Smooth muscle cell of the brain vasculature (primary cell): ENCODE measurements at regions not wholly inside any gene's neighbourhood (a gene's known extent, or its start where the extent isn't known, plus 50 kb on each side); places are given as distances from the start of the nearest gene placed in this dataset.
"Not testable (repeated sequence)": the region's sequence is repeated elsewhere in the genome, so short reads cannot be mapped to it uniquely, and the experiment has no call there.

Experiments used
- DNase-seq: peaks from one replicate; pipeline ENCODE4 v3.0.0-alpha.2; 2012; ENCODE audit warnings: low read depth, low spot score

DNA sequence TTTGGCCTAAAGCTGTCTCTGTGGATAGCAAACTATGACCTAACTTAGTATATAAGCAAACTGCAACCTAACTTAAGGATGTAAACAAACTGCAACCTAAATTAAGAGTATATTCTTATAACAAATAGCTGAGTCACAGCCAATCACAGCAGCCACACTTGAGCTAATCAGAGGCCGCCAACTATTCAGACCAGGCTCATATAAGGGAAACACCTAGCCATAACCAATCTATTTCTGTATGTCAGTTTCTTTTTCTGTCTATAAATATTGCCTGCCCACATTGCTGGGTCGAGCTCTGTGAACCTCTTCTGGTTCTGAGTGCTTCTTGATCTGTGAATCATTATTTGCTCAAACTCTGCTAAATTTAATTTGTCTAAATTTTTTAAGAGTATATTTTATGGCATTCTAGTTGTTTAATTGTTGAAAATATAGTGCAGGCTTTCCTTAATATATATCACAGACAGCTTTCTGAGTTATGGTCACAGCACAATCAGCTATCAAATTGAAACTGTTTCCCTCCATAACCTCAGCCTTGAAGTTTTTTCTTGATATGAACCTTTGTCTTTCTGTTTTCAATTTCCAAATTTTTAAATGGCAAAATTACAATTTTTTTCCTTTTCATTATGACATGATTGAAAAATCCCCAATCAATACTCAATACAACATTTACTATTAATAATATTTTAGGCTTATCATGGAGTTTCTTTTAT, 327.1 kb upstream of the NUDT12 start:
- DNase-seq, result no peak

DNA sequence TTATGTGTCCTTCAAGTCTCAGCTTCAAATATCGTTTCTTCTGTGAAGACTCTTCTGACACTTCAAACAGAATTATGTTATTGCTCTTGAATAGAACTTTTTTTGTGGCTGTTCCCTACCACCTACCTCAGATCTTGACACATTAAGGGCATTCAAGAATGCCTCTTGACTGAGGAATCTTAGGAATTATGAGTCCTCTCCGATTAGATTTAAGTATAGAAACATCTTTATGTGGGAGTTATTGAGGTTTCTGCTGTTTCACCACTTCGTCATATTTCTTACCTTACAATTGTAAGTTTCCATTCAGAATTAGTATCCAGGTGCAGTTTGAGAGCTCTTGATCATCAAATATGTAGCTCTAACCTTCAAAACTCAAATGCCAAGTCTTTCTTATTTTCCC, 324.2 kb upstream of the NUDT12 start:
- DNase-seq, result no peak

DNA sequence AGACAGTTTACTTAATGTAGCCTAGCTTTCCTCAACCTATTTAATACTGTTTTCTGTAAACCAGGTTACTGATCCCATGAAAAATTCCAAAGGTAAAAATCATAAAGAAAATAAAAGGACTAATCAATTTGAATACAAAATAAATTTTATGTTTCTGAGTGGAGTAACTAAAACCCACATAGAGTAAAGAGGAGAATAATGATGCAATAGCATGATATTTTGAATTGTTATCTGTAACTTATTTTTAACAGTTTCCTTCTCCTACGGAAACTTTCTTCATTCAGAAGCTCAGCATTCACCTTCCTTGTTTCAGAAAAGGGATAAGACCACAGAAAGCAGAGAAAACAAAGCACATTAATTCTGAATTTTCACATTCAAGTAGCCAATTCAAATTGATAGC, 320.6 kb upstream of the NUDT12 start:
- no peak for DNase-seq

DNA sequence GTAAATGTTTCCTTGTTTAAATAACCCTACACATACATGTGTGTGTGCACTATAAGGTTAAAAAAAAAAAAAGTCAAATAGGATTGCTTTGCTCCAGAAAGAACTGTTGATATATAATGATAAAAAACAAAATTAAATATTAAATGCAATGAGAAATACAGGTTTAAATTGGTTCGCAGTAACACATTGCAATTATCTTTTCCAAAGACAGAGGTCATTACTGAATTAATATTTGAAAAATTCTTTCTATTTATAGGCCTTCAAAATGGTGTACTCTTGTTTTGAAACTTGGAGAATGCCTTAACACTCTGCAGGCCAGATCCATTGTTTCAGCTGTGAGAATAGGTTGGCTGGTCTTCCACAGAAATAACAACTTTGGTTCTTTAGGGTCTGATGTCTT, 319.0 kb upstream of the NUDT12 start:
- no peak for DNase-seq

DNA sequence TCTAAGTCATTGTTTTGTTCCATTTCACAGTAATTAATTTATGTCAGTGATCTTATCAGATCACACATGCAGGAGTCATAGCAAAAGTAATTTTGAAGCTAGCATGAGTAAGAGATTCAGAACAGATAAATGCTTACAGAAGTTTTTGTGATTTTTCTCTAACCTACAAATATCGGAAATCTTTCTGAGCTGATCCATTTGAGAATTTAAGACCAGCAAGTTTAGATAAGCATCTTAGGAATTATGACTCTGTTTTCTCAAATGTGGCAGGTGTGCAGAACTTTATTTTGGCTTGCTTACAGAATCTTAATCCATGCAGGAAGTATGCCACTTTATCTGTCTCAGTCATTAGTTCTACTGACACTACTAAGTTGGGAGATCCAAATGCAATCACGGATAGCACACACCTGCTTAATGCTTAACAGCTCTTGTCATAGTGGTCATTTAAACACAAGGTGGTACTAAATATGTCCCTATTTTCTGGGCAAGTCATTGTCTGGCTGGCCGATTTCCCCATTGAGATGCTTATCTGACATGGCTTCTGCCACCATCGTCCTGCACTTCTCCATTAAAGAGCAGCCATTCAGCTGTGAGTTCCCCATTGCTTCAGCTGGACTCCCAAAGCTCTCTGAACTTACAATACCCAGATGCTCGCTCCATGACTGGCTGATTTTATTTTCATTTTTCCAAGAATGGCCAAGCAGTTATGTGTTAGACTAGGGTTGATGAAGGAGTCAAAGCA, 305.4 kb upstream of the NUDT12 start:
- DNase-seq, result no peak

DNA sequence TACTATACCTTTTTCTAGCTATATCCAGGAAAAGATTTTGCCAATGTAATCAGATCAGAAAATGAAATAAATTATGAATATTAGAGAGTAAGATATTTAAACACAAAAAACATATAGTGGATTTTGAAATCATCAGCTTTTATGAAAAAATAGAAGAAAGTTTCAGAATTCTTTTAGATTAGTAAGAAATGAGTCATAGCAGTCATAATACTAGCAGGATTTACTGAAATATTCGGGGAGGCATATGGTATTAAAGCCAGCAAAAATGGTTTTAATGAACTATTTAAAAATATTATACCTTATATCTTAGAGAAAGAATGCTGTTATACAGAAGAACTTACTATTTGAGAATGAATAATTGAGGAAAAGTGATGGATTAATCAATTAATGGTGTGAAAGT, 303.6 kb upstream of the NUDT12 start:
- DNase-seq, result no peak

DNA sequence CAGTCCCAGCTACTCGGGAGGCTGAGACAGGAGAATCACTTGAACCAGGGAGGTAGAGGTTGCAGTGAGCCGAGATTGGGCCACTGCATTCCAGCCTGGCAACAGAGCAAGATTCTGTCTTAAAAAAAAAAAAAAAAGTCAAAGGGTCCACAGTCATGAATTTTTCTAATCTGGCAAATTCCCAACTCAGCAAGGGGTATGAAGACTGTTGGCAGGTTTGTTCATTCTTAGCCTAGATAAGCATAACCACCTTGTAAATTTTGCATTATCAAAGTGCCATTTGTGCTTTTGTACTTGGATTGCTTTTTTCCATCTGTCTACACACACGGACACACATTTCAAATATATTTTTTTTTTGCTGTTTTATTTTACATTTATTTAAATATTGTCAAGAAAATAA, 299.8 kb upstream of the NUDT12 start:
- DNase-seq, result no peak

DNA sequence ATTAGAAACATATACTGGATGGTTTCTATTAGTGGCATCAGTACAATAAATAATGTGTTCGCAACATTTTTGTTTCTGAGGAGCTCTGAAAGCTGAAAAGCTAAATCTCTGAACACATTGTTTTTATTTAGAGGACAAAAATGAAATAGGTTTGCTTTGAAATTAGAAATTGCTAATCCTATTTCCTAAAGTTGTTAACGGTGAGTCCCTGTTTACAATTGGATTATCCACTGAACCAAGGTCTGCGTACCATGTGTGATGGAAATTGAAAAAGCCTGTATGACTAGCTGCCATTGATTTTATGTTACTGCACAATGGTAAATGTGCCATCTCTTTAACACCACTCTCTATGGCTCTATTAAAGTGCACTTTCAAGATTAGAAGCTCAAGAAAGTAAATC, 297.7 kb upstream of the NUDT12 start:
- DNase-seq, result no peak

DNA sequence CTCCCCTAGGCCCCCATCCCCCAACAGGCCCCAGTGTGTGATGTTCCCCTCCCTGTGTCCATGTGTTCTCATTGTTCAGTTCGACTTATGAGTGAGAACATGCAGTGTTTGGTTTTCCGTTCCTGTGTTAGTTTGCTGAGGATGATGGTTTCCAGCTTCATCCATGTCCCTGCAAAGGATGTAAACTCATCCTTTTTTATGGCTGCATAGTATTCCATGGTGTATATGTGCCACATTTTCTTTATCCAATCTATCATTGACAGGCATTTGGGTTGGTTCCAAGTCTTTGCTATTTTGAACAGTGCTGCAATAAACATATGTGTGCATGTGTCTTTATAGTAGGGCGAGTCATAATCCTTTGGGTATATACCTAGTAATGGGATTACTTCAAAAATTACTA, 295.8 kb upstream of the NUDT12 start:
- DNase-seq, result not testable (repeated sequence)

DNA sequence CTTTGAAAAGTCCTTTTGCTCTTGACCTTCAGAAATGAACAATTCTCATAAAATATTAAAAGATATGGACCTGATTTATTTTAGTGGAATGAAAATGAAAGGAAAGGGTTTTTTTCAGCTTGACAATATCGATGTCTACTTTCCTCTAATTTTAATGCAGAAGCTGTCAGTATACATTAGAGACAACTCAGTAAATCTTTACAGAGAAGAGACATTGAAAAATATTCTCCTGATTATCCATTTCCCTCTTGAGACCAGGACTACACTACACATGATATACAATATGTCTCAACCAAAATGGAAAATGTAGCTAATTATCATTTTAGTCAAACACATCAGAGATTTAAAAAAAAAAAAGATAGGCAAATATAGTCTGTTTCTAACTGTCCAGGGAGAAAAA, 288.5 kb upstream of the NUDT12 start:
- DNase-seq, result no peak

DNA sequence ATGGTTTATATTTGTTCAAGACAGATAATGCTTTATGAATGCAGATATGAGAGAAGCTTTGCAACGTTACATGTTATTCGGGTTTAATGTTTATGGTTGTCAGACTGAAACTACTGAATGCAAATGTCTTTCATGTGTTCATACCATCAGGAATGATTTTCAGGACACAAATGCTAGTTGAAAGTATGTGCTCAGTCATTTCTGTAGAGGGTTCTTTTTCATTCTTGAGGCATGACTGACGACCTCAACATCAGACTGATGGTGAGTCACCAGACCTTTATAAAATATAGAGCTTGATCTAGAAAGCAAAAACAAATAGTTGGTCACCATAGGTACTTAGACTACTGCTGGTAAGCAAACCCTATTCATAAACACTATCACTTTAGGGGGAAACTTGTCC, 287.3 kb upstream of the NUDT12 start:
- peak; percentile 67 for DNase-seq

DNA sequence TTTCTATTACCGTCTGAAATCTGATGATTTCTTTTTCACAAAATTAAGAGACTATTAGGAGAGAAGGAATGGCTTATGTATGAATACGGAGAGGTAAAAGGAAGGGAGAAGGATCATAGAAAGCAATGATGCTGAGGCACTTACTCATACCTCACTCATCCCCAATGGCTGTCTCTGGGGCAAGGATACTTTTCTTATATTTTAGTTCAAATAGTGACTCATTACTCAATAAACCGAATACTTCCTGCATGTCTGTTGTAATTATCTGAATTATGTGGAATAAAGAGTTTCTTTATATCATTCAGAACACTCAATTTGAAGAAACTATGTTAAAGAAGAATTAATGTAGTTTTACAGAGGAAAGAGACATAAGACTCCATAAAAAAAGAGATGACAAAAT, 284.5 kb upstream of the NUDT12 start:
- DNase-seq, result no peak

DNA sequence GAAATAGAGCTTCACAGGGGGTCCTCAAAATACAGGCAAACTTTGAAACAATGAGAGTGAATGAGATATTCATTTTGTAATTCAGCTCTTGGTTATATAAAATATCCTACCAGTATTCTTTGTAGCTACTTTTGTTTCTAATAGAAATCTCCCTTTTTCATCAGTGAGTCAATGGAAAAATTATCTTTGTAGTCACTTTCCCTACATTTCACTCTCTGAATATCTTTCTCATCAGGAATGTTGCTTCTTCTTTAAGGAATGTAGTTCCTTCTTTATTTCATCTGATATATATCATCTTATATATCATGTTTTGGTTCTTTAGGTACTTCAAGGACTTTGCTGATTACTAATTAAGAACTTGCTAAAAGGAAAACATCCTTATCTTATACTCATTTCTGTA, 280.3 kb upstream of the NUDT12 start:
- no peak for DNase-seq

DNA sequence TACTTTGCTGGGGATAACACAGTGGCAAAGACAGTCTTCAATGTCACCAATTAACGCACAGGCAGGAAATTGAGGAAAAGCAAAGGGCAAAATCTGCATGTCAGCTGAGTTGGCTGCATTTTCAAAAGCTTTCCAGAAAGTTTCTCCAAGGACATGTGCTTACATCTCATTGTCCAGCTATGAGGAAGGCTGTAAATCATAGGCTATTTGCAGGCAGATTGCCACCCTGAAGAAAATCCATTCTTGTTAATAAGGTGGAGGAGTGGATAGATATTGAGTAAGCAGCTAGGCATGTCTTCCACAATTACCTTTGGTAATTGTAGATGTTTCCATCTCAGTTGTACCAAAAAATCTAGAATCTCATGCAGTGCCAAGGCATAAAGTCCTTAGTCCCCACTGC, 278.0 kb upstream of the NUDT12 start:
- DNase-seq, result no peak

DNA sequence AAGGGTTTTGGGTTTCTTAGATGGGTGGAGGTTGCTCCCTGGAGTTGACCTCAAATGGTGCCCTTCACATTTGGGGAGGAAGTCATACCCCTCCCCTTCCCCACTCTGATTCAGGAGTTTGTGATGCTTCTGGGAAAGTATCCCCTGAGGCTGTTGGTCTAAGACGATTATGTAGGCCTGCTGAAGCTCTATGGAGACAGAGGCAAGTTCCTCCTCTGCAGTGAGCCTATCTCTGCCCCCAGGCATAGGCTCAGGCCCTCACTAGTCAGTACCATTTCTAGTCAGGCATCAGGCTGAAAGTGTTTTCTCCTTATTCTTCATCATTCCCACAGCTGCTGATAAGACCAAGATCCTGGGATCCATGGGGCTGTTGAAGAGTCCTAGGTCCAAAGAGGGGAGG, 271.6 kb upstream of the NUDT12 start:
- DNase-seq, result no peak

DNA sequence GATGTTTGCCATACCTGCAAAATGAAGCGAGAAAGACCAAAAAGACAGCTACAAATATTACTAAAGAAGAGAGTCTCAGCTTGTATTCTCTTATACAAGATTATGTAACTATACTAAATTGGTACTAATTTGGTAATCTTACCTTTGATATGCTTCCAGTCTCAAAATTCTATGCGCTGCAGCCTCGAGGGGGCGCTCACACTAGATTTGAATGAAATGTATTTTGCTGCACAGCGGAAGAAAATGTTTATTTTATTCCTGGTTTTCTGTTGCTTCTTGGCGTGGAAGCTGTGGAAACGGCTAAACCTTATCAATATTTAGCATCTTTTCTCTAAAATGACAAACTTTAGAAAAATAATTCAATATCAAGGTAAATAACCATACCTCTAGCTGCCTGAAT, 267.0 kb upstream of the NUDT12 start:
- DNase-seq, result no peak

DNA sequence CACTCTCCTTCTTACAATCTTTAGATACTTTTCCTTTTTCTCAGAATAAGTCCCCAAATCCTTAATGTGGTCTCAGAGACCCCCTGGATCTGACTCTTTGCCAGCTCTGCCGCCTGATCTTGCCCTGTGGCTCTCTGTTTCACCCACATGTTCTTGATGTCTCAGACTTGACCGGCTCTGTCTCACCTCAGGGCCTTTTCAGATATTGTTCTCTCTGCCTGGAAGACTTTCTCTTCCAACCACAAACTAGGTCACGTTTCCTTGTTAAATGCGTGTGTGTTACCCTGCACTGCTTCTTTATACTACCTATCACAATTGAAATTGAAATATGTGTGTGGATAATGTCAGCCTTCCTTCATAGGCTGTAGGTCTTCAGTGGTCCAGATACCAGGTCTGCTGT, 265.4 kb upstream of the NUDT12 start:
- no peak for DNase-seq

DNA sequence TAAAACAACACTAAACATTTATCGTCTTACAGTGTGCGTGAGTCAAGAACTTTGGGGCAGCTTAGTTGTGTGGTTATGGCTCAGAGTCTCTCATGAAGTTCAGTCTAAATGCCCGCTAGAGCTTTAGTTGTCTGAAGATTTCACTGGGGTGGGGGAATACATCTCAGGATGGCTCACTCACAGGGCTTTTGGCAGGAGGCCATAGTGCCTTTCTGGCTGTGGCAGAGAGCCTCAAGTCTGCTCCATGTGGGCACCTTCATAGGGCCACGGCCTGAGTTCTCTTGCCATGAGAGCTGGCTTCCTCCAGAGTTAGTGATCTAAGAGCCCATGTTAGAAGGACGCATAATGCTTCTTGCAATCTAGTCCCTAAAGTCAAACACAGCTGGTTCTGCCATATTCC, 258.8 kb upstream of the NUDT12 start:
- DNase-seq, result no peak

DNA sequence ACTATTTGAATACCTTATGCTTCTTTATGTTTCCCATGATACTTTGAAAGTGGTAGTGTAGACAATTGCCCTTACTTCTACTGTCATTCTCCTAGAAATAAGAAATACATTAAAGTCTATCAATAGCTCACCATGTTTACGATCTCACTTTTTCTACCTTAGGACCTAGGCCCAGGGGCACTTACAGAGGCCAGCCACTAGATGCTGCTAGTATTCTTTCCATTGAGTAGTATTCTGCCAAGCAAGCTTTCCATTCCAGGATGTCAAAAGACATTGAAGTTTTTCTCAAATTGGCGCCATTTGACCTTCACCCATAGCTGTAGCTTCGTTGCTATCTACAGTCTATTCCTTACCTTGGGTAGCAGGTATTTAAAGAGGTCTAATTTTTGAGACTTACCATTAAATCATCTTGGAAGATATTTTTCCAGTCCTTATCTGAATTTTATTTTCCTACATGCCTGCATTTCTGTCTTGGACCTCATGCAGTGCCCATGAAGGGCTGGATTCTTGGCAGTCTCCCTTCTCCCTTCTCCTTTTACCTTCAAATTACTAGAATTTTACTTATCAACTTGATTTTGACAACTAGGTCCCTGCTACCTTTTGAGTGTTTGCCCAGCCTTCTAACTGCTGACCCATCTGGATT, 246.0 kb upstream of the NUDT12 start:
- peak; percentile 29 for DNase-seq

DNA sequence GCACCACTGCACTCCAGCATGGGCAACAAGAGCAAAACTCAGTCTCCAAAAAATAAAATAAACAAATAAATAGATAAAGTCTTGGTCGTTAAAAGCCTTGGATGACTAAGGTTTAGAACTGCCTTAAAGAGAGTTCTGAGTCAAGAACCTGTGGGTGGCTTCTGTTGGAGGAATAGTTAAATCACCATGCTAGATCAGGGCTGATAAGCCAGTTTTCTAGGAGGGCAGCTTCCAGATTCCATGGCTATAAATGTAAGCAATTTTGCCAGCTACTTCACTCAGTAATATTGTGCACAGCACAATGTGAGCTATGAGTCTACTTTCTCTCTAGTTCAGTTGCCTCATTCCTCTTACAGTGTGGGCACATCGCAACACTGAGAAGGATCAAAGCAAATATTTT, 242.1 kb upstream of the NUDT12 start:
- no peak for DNase-seq

DNA sequence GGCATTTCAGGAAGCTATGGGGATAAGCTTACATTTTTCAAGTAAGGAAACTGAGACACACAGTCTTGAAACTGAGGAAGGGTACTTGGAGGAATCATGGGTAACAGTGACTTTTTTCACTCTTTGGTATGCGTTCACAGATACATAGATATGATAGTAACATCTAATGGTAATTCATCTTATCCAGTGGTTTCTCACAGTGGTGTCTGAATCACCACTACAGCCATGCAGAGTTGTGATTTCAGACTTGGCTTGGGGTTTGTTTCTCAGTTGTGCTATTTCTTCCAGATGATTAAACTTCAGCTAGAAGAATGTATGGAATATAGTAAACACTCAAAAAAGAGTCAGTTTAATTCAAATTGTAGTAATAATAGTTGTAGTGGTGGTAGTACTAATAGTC, 239.1 kb upstream of the NUDT12 start:
- no peak for DNase-seq

DNA sequence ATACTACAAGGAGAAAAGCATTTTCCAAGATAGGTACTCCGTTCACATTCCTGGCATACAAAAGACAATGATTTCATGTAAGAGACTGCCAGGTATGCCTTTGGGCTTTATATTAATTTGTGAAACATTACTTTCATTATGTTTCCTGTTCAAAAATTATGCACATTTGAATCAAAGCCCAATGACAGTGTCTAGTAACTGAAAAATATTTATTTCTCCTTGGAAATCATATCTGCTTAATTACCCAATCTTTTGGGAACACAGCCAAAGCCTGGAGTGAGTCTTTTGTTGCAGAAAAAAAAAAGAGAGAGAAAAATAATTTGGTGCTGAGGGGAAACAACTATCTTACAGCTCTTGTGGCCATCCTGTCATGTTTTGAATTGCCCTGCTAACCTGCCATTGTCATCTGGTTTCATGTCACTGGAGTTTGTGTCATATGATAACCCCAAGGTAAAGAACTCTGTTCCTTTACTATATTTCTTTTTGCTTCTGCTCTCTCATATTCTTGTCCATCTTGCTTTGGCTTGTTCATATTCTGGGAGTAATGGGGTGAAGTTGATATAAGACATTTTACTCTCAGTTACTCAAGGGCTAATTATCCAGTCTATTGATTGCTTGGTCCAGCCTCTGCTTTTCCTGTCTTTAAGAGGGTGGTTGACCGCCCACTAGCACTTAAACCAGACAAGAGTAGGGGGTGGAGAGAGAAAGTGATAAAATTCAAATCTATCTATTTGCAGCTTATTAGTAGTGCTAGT, 238.3 kb upstream of the NUDT12 start:
- no peak for DNase-seq
